ENCODE measurements at regions not wholly inside any gene's neighbourhood (a gene's known extent, or its start where the extent isn't known, plus 50 kb on each side); places are given as distances from the start of the nearest gene placed in this dataset.

DNA sequence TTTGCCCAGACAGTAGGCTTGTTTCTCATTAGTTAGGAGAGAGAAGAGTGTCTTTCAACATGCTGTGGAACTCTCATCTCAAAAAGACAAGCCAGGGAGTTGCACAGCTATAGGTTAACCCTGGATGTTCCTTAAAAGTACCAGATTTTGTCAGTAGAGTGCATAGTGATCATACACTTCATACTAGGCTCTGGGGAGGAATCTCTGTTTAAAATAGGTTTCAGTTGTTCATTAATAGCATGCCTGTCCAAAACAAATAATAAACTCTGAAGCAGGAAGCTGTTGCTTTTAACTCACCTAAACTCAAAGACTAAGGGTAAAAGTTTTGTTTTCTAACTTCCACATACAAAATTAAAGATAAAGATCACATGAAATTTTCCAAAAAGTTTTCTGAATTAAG is 1948.4 kb downstream of the C4orf33 start:
- TF ChIP-seq HSF1 (IDR thresholded peaks at IDR 0.05; ENCODE audit: low read depth, low read length) (no peak), NFYB (IDR thresholded peaks at IDR 0.05; ENCODE audit: insufficient read depth, low read depth, low read length) (no peak), KAT2A (conservative IDR thresholded peaks at IDR 0.05; ENCODE audit: control insufficient read depth, low read depth, low read length) (no peak), EGR1 (IDR thresholded peaks at IDR 0.05; ENCODE audit: borderline replicate concordance in 1 of 2, low read depth in 2 of 2, low read length in 2 of 2) (no peak), IKZF2 (IDR thresholded peaks at IDR 0.05) (no peak), TBL1XR1 (IDR thresholded peaks at IDR 0.05; ENCODE audit: low read depth, low read length) (no peak), GABPA (IDR thresholded peaks at IDR 0.05; ENCODE audit: low read depth) (no peak), EED (IDR thresholded peaks at IDR 0.05; ENCODE audit: low read depth) (no peak), PAX8 (IDR thresholded peaks at IDR 0.05) (no peak), ATF7 (IDR thresholded peaks at IDR 0.05; ENCODE audit: low read depth) (no peak)
- Histone ChIP-seq H4K20me1 (ENCODE audit: control insufficient read depth, insufficient read depth) (no peaks in the 10 kb centered on the region), H3K4me2 (ENCODE audit: control insufficient read depth, insufficient read depth) (no peak overlapping the region), H3K4me3 (no peak overlapping the region), H3K4me1 (ENCODE audit: control insufficient read depth, insufficient read depth, low read length) (no peaks in the 10 kb centered on the region), H3K9me3 (replicated peaks; ENCODE audit: control insufficient read depth, insufficient read depth, low read length) (no peaks in the 10 kb centered on the region), H3K79me2 (ENCODE audit: control insufficient read depth, insufficient read depth, low read length) (no peaks in the 10 kb centered on the region), H3K27ac (ENCODE audit: control insufficient read depth, insufficient read depth) (no peak overlapping the region), H3K9ac (ENCODE audit: control insufficient read depth, insufficient read depth, low read length) (no peak overlapping the region), H3K36me3 (ENCODE audit: control insufficient read depth in 2 of 2, insufficient read depth in 2 of 2, low read length in 1 of 2) (no peaks in the 10 kb centered on the region), H2AFZ (ENCODE audit: control insufficient read depth, low read depth, low read length) (no peak overlapping the region), H3K27me3 (replicated peaks in 1 of 2; ENCODE audit: control insufficient read depth in 2 of 2, insufficient read depth in 2 of 2, low read length in 1 of 2) (no peaks in the 10 kb centered on the region)
- FAIRE-seq (no peak), ATAC-seq (no peak), DNase-seq (ENCODE audit: low read depth, low spot score) (no peak)
- ChIA-PET SMC1A (ENCODE audit: uncharacterized antibody, unreplicated experiment) (interaction anchor here (1.6 kb wide), 1 partner anchor 11 kb away, joined by 4 read pairs; no protein-coding TSS in a partner anchor), POLR2A (no interaction called here), RAD21 (ENCODE audit: unreplicated experiment) (no interaction called here), CTCF (no interaction called here)
- intact Hi-C loops (cut with micrococcal nuclease; ENCODE audit: unreplicated experiment), result no loop called here
- no TSS peak for BruUV-seq (replicated peaks)
- in situ Hi-C loops (cut with MboI), result no loop called here

Measured in GM12878 (cell line).